Uterus (tissue), 2 donors: ENCODE measurements at regions not wholly inside any gene's neighbourhood (a gene's known extent, or its start where the extent isn't known, plus 50 kb on each side); places are given as distances from the start of the nearest gene placed in this dataset.

ENCODE experiments used
- POLR2A ChIP-seq, 2 donors: fragments of 450-650 bp; IDR thresholded peaks; one replicate each; pipeline ENCODE4 v1.6.1; 2016; ENCODE audit warnings: antibody characterized with exemption in 2 of 2, mild to moderate bottlenecking in 1 of 2, moderate library complexity in 1 of 2
- TF ChIP-seq, protein P1 (sequence below), 4 experiments: fragments of 200-600 bp in 2 of 4; fragments of 450-650 bp in 2 of 4; sonication (generic) in 2 of 4; IDR thresholded peaks; one replicate each; pipeline ENCODE4 v1.5.1; 2016 to 2019; ENCODE audit warnings: antibody characterized with exemption in 4 of 4, mild to moderate bottlenecking in 2 of 4, moderate library complexity in 1 of 4

DNA sequence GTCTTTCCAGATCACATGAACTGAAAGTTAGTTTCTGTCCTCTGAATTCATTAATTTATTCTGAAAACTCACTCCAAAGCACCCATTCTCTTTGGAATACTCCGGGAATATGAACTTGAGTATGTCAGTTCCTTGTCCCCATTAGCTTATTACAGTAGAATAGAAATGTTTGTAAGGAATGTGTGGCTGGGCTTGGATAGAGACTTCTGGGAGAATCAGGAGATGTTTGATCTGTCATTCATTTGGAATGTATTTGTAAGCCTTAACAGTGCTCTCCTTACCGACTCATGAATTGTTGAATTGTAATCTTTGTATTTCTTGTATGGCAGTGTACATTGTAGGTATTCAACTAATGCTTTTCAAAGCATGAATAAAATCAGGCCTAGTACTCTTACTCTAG, 548.4 kb downstream of the LRRC70 start:
- TF ChIP-seq, protein P1, sequence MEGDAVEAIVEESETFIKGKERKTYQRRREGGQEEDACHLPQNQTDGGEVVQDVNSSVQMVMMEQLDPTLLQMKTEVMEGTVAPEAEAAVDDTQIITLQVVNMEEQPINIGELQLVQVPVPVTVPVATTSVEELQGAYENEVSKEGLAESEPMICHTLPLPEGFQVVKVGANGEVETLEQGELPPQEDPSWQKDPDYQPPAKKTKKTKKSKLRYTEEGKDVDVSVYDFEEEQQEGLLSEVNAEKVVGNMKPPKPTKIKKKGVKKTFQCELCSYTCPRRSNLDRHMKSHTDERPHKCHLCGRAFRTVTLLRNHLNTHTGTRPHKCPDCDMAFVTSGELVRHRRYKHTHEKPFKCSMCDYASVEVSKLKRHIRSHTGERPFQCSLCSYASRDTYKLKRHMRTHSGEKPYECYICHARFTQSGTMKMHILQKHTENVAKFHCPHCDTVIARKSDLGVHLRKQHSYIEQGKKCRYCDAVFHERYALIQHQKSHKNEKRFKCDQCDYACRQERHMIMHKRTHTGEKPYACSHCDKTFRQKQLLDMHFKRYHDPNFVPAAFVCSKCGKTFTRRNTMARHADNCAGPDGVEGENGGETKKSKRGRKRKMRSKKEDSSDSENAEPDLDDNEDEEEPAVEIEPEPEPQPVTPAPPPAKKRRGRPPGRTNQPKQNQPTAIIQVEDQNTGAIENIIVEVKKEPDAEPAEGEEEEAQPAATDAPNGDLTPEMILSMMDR (IDR thresholded peaks at IDR 0.05), result no peak
- no peak for TF ChIP-seq POLR2A (IDR thresholded peaks at IDR 0.05)
